PC-3 (cell line): ENCODE measurements at regions not wholly inside any gene's neighbourhood (a gene's known extent, or its start where the extent isn't known, plus 50 kb on each side); places are given as distances from the start of the nearest gene placed in this dataset.

Experiments
- CTCF ChIP-seq: fragments of 300-600 bp; sonication (generic); conservative IDR thresholded peaks from 2 replicates; pipeline ENCODE4 v1.5.1; 2017; ENCODE audit warnings: antibody characterized with exemption, low read depth, mild to moderate bottlenecking, low read length
- EZH2 ChIP-seq: fragments of 300-600 bp; sonication (generic); IDR thresholded peaks from one replicate; pipeline ENCODE4 v1.6.1; 2017; ENCODE audit warnings: antibody characterized with exemption, mild to moderate bottlenecking, low read length; ENCODE audit not compliant: unreplicated experiment

- TF ChIP-seq EZH2 (no peak), CTCF (no peak)
Observed at GRCh38 chr15:56298723-56299122, 55.0 kb upstream of the RFX7 start.
